ENCODE measurements at regions not wholly inside any gene's neighbourhood (a gene's known extent, or its start where the extent isn't known, plus 50 kb on each side); places are given as distances from the start of the nearest gene placed in this dataset.

GRCh38 chr19:28834996-28835395 is 378.0 kb downstream of the UQCRFS1 start:
- TF ChIP-seq, protein P1, sequence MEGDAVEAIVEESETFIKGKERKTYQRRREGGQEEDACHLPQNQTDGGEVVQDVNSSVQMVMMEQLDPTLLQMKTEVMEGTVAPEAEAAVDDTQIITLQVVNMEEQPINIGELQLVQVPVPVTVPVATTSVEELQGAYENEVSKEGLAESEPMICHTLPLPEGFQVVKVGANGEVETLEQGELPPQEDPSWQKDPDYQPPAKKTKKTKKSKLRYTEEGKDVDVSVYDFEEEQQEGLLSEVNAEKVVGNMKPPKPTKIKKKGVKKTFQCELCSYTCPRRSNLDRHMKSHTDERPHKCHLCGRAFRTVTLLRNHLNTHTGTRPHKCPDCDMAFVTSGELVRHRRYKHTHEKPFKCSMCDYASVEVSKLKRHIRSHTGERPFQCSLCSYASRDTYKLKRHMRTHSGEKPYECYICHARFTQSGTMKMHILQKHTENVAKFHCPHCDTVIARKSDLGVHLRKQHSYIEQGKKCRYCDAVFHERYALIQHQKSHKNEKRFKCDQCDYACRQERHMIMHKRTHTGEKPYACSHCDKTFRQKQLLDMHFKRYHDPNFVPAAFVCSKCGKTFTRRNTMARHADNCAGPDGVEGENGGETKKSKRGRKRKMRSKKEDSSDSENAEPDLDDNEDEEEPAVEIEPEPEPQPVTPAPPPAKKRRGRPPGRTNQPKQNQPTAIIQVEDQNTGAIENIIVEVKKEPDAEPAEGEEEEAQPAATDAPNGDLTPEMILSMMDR (IDR thresholded peaks at IDR 0.05; ENCODE audit: low read depth, low read length), result no peak
- TF ChIP-seq MYC (IDR thresholded peaks at IDR 0.05; ENCODE audit: low read depth, low read length) (no peak), POLR2A (IDR thresholded peaks at IDR 0.05; ENCODE audit: extremely low read depth, insufficient read length) (no peak)
- TF ChIP-seq, protein P2, sequence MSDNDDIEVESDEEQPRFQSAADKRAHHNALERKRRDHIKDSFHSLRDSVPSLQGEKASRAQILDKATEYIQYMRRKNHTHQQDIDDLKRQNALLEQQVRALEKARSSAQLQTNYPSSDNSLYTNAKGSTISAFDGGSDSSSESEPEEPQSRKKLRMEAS (IDR thresholded peaks at IDR 0.05; ENCODE audit: low read depth, low read length), result no peak
